GM18520 (cell line): ENCODE measurements at regions not wholly inside any gene's neighbourhood (a gene's known extent, or its start where the extent isn't known, plus 50 kb on each side); places are given as distances from the start of the nearest gene placed in this dataset.

Experiments
- ATAC-seq: cut with Tn5 transposase; IDR thresholded peaks from one replicate; pipeline ENCODE4 v1.9.1; 2021; ENCODE audit not compliant: unreplicated experiment

DNA sequence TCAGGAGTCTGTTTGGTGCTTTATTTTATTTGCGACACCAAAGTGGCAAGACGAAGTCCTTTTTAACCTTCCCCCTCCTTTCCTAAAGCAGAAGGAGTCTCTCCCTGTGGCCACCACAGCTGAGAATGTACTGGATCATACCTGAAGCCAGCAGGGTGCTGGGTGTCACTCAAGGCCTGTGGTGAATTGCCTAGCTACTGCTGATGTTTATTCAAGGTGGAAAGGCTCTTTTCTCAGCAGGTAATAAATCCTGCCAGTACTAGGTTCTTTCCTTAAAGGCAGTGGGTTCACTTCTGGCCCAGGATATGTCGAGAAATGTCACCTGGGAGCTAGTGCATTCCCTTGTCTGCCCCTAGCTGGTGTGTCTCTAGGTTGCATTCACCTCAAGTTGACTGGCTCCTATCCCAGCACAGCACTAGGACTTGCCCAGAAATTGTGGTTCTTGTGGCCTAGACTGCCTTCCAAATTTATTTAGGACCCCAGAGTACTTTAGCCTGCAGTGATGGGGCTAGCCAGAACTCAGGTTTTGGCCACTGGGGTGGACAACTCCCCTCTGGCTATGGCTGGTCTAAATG, 60.8 kb upstream of the FAM3C start:
- ATAC-seq, result no peak

DNA sequence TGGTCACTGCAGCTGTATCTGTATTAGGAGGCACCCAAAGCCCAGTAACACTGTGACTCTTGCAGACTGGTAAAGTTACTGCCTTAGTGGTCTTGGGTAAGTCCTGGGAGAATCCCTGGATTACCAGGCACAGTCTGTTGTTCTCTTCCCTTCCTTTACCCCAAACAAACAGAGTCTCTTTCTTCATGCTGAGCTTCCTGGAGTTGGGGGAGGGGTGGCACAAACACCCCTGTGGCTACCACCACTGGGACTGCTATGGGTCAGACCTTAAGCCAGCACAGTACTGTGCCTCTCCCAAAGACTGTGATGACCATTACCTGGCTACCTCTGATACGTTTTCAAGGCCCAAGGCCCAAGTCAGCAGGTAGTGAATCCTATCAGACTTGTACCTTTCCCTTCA, 59.9 kb upstream of the FAM3C start:
- no peak for ATAC-seq

DNA sequence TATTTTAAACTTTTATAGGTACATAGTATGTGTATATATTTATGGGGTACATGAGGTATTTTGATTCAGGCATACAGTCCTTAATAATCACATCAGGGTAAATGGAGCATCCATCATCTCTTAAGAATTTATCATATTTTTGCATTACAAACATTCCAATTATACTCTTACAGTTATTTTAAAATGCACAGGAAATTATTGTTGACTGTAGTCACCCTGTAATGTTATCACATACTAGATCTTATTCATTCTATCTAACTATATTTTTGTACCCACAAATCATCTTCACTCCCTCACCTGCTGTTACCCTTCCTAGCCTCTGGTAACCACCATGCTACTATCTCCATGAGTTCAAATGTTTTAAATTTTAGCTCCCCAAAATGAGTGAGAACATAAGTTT, 56.3 kb upstream of the FAM3C start:
- no peak for ATAC-seq

DNA sequence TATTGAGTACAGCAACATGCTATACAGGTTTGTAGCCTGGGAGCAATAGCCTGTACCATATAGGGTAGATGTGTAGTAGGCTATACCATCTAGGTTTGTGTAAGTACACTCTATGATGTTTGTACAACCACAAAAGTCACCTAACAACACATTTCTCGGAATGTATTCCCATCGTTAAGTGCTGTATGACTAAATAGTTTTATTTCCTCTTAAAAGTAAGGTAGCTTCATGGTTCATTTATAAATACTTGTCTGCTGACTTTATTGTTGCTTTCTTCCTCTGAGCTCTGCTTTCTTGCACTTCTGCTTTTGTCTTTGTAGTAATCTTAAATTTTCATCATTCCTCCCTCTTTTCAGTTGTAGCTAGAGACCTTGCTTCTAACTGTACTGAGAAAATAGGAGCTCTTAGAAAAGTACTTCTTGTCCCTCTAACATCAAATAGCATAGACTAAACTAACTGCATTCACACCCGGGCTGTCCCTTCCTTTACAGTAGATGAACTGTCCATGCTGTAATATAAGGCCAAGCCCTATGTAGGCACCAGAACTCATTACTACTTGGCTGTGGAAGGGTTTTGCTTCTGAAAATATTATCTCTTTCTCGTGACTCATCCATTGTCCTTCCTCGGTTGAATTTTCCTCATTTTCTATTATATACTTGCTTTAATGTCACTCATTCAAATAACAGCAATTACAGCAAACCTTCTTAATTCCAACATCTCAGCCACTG, 55.4 kb upstream of the FAM3C start:
- no peak for ATAC-seq

DNA sequence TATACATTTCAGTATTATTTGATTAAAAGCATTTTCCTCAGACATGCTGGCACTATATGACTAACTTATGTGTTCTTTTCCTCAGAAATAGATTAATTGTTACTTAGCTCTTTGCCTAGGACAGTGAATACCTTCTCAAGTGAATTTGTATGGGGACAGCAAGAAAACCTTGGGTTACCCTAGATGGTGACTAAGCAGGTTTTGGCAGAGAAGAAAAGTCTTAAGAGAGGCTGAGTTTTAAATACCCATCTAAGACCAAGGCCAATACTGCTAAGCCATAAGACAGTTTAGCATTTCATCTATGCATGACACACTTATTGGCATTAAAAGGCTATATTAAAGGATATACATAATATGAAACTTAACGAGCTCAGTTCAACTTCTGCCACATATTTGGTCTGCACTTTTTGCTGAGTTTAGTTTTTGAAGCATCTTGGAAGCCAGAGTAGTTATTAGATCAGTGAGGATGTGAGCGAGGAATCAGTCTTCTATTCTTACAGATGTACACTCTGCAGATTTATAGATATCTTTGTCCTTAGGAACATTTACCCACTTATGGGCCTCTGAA, 54.6 kb upstream of the FAM3C start:
- ATAC-seq, result no peak

DNA sequence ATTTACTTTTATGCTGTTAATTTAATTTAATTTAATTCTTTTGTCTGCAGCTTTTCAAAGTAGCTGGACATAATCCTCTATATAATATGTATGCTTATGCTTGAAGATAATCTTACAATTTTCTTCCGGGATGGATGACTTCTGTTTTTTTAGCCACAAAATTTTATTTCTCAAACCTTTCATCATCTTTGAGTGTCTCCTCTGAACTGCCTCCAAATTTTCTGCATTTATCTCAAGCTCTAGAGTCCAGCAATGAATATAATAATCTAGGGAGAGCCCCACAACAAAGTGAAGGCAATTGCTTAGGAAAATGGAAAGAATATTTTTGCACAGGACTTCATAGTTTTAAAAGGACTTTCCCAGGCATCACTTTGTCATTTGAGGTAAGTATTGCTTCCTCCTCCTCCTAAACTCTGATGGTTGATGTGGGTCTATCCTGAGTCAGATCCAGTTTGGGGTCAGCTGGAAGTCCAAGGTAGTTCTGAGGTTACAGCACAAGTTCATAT, 53.7 kb upstream of the FAM3C start:
- no peak for ATAC-seq

DNA sequence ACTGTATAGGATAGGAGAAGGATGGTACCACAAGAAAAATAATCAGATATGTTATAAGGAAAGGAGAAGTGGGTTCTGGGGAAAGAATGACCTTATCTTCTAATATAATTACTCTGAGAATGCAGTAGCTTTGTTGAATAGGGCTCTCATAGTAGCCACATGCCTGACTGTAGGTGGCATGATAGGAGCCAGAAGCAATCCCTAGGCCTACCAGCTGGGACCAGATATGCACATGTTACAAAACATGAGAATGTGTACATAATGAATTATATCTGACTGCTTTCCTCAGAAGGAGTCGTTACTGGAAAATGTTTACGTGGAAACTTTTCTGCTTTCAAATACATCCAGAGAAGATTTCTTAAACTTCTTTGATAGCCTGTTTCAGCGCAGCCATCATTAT, 53.2 kb upstream of the FAM3C start:
- no peak for ATAC-seq

DNA sequence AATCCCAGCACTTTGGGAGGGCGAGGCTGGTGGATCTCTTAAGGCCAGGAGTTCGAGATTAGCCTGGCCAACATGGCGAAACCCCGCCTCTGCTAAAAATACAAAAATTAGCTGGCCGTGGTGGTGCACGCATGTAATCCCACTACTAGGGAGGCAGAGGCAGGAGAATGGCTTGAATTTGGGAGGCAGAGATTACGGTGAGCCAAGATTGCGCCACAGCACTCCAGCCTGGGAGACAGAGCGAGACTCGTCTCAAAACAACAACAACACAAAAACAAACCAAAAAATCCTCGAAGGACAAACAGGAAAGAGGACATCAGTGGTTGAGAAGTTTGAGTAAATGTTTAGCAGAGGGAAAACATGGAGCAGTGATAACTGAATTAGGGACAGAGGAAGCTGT, 52.3 kb upstream of the FAM3C start:
- no peak for ATAC-seq

DNA sequence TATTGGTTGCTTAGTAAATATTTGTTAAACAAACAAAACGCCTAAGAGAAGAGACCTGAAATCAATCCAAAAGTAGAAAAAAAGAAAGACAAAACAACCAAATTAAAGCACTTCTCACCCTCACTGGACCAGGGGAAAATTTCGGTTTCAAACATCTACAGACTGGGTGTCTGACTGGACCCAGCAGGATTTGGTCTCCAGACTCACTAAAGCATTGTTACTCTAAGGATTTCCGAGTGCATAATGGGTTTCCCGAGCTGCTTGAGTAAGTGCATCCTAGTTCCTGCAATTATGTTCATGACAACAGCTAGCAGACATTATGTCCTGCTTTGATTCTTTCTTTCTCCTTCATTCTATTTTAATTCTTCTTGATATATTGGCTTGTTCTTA, 51.8 kb upstream of the FAM3C start:
- ATAC-seq, result no peak

DNA sequence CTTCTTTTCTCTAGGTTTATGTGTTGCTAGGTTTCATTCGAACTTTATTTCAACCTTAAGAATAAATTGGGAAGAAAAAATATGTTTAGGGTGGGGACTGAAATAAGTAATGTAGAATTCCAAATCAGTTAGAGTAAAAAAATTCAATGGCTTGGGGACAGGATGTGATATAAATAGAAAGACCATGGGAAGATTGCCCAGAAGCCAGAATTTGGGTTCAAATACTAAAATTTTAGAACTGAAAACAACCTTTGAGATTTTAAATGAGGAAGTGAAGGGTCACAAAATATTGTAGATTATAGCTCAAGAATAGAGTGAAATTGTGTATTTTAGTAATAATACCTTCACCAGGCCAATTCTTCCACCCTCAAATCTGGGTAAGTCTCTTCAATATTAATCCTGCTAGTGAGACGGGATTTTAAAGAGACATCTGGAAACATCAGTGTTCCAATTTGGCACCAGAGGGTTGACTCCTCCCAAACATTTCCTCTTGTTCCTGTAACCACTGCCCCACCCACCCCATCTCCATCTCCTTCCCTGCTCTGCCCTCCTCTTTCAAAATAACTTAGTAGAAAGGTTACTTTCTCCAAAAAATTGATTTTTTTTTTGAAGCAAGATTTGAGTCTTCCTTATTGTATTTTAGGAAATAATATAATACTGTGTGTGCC, 51.3 kb upstream of the FAM3C start:
- ATAC-seq, result no peak

DNA sequence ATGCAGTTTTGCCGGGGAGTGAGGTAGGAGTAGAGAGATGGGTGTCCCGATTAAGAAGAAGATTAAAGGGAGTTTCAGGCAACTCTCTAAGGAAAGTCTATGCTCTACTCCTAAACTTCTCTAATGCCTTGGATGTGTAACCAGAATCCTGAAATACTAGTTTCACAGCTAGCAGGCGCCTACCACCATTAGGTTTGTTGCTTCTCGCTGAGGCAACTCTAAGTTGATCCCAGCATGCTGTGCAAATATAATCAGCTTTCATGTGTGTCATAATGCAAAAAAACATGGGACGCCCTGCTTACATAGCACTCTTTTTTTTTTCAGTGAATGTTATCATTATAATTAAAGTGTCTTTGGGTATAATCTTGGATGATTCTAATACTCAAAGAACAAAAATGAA, 50.4 kb upstream of the FAM3C start:
- no peak for ATAC-seq
